ENCODE measurements at regions not wholly inside any gene's neighbourhood (a gene's known extent, or its start where the extent isn't known, plus 50 kb on each side); places are given as distances from the start of the nearest gene placed in this dataset.

GRCh38 chr18:30689216-30689615, 353.3 kb downstream of the DSC3 start:
- H3K27ac ChIP-seq (ENCODE audit: insufficient read depth, low read length), result no peak overlapping the region
- no peaks in the 10 kb centered on the region for H3K36me3 ChIP-seq (ENCODE audit: control insufficient read depth, insufficient read depth, low read length)
- no peak overlapping the region for H3K4me3 ChIP-seq (replicated peaks in 1 of 4; ENCODE audit: control extremely low read depth in 1 of 4, insufficient read depth in 1 of 4, low read depth in 3 of 4, low read length in 4 of 4)
- H2AFZ ChIP-seq (ENCODE audit: low read length), result no peak overlapping the region
- H3K27me3 ChIP-seq (ENCODE audit: control insufficient read depth, insufficient read depth, low read length), result no peaks in the 10 kb centered on the region
- DNase-seq (ENCODE audit: low read depth in 2 of 2), result no peak
- TF ChIP-seq CTCF (conservative IDR thresholded peaks at IDR 0.05 in 1 of 2, IDR thresholded peaks at IDR 0.05 in 1 of 2; ENCODE audit: low read depth in 1 of 2, low read length in 2 of 2) (no peak), EZH2 (IDR thresholded peaks at IDR 0.05; ENCODE audit: low read length, missing control alignments) (no peak)
- H3K4me1 ChIP-seq (ENCODE audit: control insufficient read depth, extremely low read depth, insufficient read depth, low read length), result no peaks in the 10 kb centered on the region
- H3K4me2 ChIP-seq (ENCODE audit: extremely low read depth, insufficient read depth, low read length), result no peak overlapping the region
- no peaks in the 10 kb centered on the region for H4K20me1 ChIP-seq (ENCODE audit: control insufficient read depth, extremely low read depth, insufficient read depth, low read length)
- H3K9me3 ChIP-seq (ENCODE audit: control insufficient read depth, insufficient read depth, low read depth, low read length), result no peaks in the 10 kb centered on the region
- H3K79me2 ChIP-seq (ENCODE audit: control insufficient read depth, insufficient read depth, low read length), result no peaks in the 10 kb centered on the region
- H3K9ac ChIP-seq (ENCODE audit: insufficient read depth, low read length), result no peak overlapping the region

- H4K20me1 ChIP-seq (ENCODE audit: control insufficient read depth, extremely low read depth, insufficient read depth, low read length), result no peaks in the 10 kb centered on the region
- no peak overlapping the region for H3K4me2 ChIP-seq (ENCODE audit: extremely low read depth, insufficient read depth, low read length)
- no peaks in the 10 kb centered on the region for H3K36me3 ChIP-seq (ENCODE audit: control insufficient read depth, insufficient read depth, low read length)
- H2AFZ ChIP-seq (ENCODE audit: low read length), result no peak overlapping the region
- no peak overlapping the region for H3K4me3 ChIP-seq (replicated peaks in 1 of 4; ENCODE audit: control extremely low read depth in 1 of 4, insufficient read depth in 1 of 4, low read depth in 3 of 4, low read length in 4 of 4)
- DNase-seq (ENCODE audit: low read depth in 2 of 2), result no peak
- no peak overlapping the region for H3K9ac ChIP-seq (ENCODE audit: insufficient read depth, low read length)
- H3K27ac ChIP-seq (ENCODE audit: insufficient read depth, low read length), result no peak overlapping the region
- no peaks in the 10 kb centered on the region for H3K79me2 ChIP-seq (ENCODE audit: control insufficient read depth, insufficient read depth, low read length)
- H3K4me1 ChIP-seq (ENCODE audit: control insufficient read depth, extremely low read depth, insufficient read depth, low read length), result no peaks in the 10 kb centered on the region
- no peaks in the 10 kb centered on the region for H3K9me3 ChIP-seq (ENCODE audit: control insufficient read depth, insufficient read depth, low read depth, low read length)
- TF ChIP-seq EZH2 (IDR thresholded peaks at IDR 0.05; ENCODE audit: low read length, missing control alignments), result no peak
- TF ChIP-seq CTCF (conservative IDR thresholded peaks at IDR 0.05 in 1 of 2, IDR thresholded peaks at IDR 0.05 in 1 of 2; ENCODE audit: low read depth in 1 of 2, low read length in 2 of 2), result no peak
- H3K27me3 ChIP-seq (ENCODE audit: control insufficient read depth, insufficient read depth, low read length), result no peaks in the 10 kb centered on the region
Measured at GRCh38 chr18:30687501-30687900, 355.0 kb downstream of the DSC3 start.

GRCh38 chr18:30684825-30685481, 357.6 kb downstream of the DSC3 start:
- Histone ChIP-seq H3K9ac (ENCODE audit: insufficient read depth, low read length) (no peak overlapping the region), H3K4me3 (replicated peaks in 1 of 4; ENCODE audit: control extremely low read depth in 1 of 4, insufficient read depth in 1 of 4, low read depth in 3 of 4, low read length in 4 of 4) (no peak overlapping the region), H3K9me3 (ENCODE audit: control insufficient read depth, insufficient read depth, low read depth, low read length) (no peaks in the 10 kb centered on the region), H3K4me1 (ENCODE audit: control insufficient read depth, extremely low read depth, insufficient read depth, low read length) (no peaks in the 10 kb centered on the region), H3K4me2 (ENCODE audit: extremely low read depth, insufficient read depth, low read length) (no peak overlapping the region), H3K27ac (ENCODE audit: insufficient read depth, low read length) (no peak overlapping the region), H3K27me3 (ENCODE audit: control insufficient read depth, insufficient read depth, low read length) (no peaks in the 10 kb centered on the region), H4K20me1 (ENCODE audit: control insufficient read depth, extremely low read depth, insufficient read depth, low read length) (no peaks in the 10 kb centered on the region), H2AFZ (ENCODE audit: low read length) (no peak overlapping the region), H3K36me3 (ENCODE audit: control insufficient read depth, insufficient read depth, low read length) (no peaks in the 10 kb centered on the region), H3K79me2 (ENCODE audit: control insufficient read depth, insufficient read depth, low read length) (no peaks in the 10 kb centered on the region)
- no peak for TF ChIP-seq CTCF (conservative IDR thresholded peaks at IDR 0.05 in 1 of 2, IDR thresholded peaks at IDR 0.05 in 1 of 2; ENCODE audit: low read depth in 1 of 2, low read length in 2 of 2)
- TF ChIP-seq EZH2 (IDR thresholded peaks at IDR 0.05; ENCODE audit: low read length, missing control alignments), result no peak
- DNase-seq (ENCODE audit: low read depth in 2 of 2), result no peak

Data from fibroblast of lung (primary cell).